C4-2B (cell line): ENCODE measurements at regions not wholly inside any gene's neighbourhood (a gene's known extent, or its start where the extent isn't known, plus 50 kb on each side); places are given as distances from the start of the nearest gene placed in this dataset.

ENCODE experiments used
- CTCF ChIP-seq: fragments of 450-650 bp; conservative IDR thresholded peaks from 2 replicates; pipeline ENCODE4 v1.5.1; 2017; ENCODE audit warnings: mild to moderate bottlenecking
- ZFX ChIP-seq: fragments of 450-650 bp; IDR thresholded peaks from 2 replicates; pipeline ENCODE4 v1.6.1; 2017

DNA sequence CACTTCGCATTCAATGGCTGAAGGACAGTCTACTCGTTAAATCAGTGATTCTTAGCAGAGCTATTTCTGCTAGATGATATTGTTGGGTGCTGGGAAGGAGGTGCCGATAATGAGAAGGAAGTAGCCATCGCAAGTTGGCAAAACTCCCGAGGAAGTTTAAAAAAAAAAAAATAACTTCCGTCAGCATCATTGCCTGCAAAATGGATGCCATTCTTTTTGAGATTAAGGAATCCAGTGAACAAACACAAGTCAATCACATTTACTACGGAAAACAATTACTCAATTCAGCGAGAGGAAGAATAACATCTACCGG is 74.4 kb upstream of the SFMBT2 start:
- TF ChIP-seq CTCF (no peak), ZFX (no peak)
